Endodermal cell (in vitro differentiated cells): ENCODE measurements at regions not wholly inside any gene's neighbourhood (a gene's known extent, or its start where the extent isn't known, plus 50 kb on each side); places are given as distances from the start of the nearest gene placed in this dataset.

Experiments
- DNase-seq: peaks from one replicate; pipeline ENCODE4 v3.0.0-alpha.2; 2017
- H3K27ac ChIP-seq: 2 replicates; pipeline ENCODE4 v1.5.1; 2013; ENCODE audit warnings: mild to moderate bottlenecking, low read depth, low read length, moderate library complexity
- H3K27me3 ChIP-seq: 2 replicates; pipeline ENCODE4 v1.6.1; 2013; ENCODE audit warnings: mild to moderate bottlenecking, low read length, moderate library complexity; ENCODE audit not compliant: insufficient read depth, control insufficient read depth, poor library complexity, severe bottlenecking
- H3K36me3 ChIP-seq: 2 replicates; pipeline ENCODE4 v1.7.0; 2013; ENCODE audit warnings: mild to moderate bottlenecking, low read length, moderate library complexity; ENCODE audit not compliant: control insufficient read depth, insufficient read depth
- H3K4me1 ChIP-seq: one replicate; pipeline ENCODE4 v1.7.0; 2013; ENCODE audit warnings: low read length; ENCODE audit not compliant: control insufficient read depth, insufficient read depth
- H3K4me3 ChIP-seq: 2 replicates; pipeline ENCODE4 v1.5.1; 2013; ENCODE audit warnings: mild to moderate bottlenecking, low read length, moderate library complexity
- H3K9ac ChIP-seq: 2 replicates; pipeline ENCODE4 v1.6.1; 2013; ENCODE audit warnings: mild to moderate bottlenecking, low read length, moderate library complexity; ENCODE audit not compliant: poor library complexity, severe bottlenecking; ENCODE audit errors: extremely low read depth
- H3K9me3 ChIP-seq: 2 replicates; pipeline ENCODE4 v1.6.1; 2013; ENCODE audit warnings: mild to moderate bottlenecking, low read length, moderate library complexity; ENCODE audit not compliant: control insufficient read depth
- H3K27ac Mint-ChIP-seq: 2 replicates; pipeline ENCODE4 v1.8.0; 2020; ENCODE audit warnings: mixed read lengths
- H3K27me3 Mint-ChIP-seq: 2 replicates; pipeline ENCODE4 v1.8.0; 2021; ENCODE audit warnings: mild to moderate bottlenecking, mixed read lengths; ENCODE audit not compliant: insufficient read depth
- H3K36me3 Mint-ChIP-seq: 2 replicates; pipeline ENCODE4 v1.8.0; 2020; ENCODE audit warnings: low read depth, mixed read lengths
- H3K4me1 Mint-ChIP-seq: 2 replicates; pipeline ENCODE4 v1.8.0; 2020; ENCODE audit warnings: mixed read lengths
- H3K4me3 Mint-ChIP-seq: 2 replicates; pipeline ENCODE4 v1.8.0; 2020; ENCODE audit warnings: mild to moderate bottlenecking, moderate library complexity, mixed read lengths
- H3K9me3 Mint-ChIP-seq: 2 replicates; pipeline ENCODE4 v1.8.0; 2020; ENCODE audit warnings: mild to moderate bottlenecking, mixed read lengths
- WGBS, 2 experiments: methylation state at CpG; one replicate each; pipeline versions ENCODE4 v1.1.5 to v1.1.7; 2013; ENCODE audit warnings: missing lambda C conversion rate in 2 of 2, mixed read lengths in 1 of 2; ENCODE audit not compliant: insufficient coverage in 1 of 2, insufficient read length in 1 of 2; 5-methylcytosine and 5-hydroxymethylcytosine counted together
- TF ChIP-seq, protein P1 (sequence below): fragments of 200-600 bp; sonication (generic); conservative IDR thresholded peaks from 2 replicates; pipeline ENCODE4 v1.5.0; 2021; ENCODE audit warnings: antibody characterized with exemption, mild to moderate bottlenecking

GRCh38 chr15:95865330-95865739 lies 465.2 kb upstream of the NR2F2 start:
- H3K9me3 ChIP-seq, result no peaks in the 10 kb centered on the region
- H3K4me3 ChIP-seq, result no peak overlapping the region
- no peak for DNase-seq
- no peak overlapping the region for H3K27ac ChIP-seq
- H3K36me3 ChIP-seq, result no peaks in the 10 kb centered on the region
- H3K27me3 ChIP-seq, result no peaks in the 10 kb centered on the region
- WGBS, 2 experiments, result 83 to 94% methylated on average over 3 to 4 of the region's 4 CpGs
- no peaks in the 10 kb centered on the region for H3K9me3 Mint-ChIP-seq
- peaks cover 3% of the 10 kb centered on the region for H3K27me3 Mint-ChIP-seq
- H3K9ac ChIP-seq, result no peak overlapping the region
- H3K4me3 Mint-ChIP-seq, result no peak overlapping the region
- no peak overlapping the region for H3K27ac Mint-ChIP-seq
- H3K4me1 ChIP-seq, result peaks cover 9% of the 10 kb centered on the region
- H3K4me1 Mint-ChIP-seq, result peaks cover 19% of the 10 kb centered on the region
- H3K36me3 Mint-ChIP-seq, result no peaks in the 10 kb centered on the region
- TF ChIP-seq, protein P1, sequence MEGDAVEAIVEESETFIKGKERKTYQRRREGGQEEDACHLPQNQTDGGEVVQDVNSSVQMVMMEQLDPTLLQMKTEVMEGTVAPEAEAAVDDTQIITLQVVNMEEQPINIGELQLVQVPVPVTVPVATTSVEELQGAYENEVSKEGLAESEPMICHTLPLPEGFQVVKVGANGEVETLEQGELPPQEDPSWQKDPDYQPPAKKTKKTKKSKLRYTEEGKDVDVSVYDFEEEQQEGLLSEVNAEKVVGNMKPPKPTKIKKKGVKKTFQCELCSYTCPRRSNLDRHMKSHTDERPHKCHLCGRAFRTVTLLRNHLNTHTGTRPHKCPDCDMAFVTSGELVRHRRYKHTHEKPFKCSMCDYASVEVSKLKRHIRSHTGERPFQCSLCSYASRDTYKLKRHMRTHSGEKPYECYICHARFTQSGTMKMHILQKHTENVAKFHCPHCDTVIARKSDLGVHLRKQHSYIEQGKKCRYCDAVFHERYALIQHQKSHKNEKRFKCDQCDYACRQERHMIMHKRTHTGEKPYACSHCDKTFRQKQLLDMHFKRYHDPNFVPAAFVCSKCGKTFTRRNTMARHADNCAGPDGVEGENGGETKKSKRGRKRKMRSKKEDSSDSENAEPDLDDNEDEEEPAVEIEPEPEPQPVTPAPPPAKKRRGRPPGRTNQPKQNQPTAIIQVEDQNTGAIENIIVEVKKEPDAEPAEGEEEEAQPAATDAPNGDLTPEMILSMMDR, result no peak

DNA sequence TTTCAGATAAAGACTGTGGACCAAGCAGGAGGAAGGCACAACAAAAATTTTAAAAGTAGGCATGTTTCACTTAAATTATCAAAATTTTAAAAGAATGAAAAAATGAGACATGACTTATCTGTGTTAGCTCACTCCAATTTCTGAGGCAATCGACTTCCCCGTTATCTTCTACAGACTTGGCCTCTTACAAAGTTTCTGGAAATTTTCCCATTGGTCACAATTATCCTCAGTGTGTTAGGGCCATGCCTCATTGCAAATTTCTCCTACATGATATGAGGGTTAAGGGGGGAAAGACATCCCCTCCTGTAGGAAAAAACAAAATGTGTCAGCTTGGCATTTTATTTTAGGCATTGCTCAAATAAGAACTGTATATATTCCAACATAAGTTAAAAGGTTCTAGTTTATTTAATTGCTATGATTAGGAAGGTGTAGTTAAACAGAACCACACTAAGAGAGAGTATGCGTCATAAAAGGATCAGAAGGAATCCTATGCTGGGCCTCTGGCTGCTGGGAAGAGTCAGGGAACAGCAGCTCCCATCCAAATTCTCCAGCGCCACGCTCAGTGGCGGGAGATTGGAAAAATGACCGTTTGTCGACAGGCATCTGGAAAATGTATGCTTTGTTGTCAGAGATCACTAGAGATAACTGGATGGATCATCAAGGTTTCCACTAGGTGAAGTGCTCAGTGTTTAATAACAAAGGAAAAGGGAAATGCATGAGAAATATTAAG lies 463.6 kb upstream of the NR2F2 start:
- Histone ChIP-seq H3K27me3 (no peaks in the 10 kb centered on the region), H3K36me3 (no peaks in the 10 kb centered on the region), H3K4me1 (peaks cover 9% of the 10 kb centered on the region), H3K27ac (no peak overlapping the region), H3K4me3 (no peak overlapping the region), H3K9ac (no peak overlapping the region), H3K9me3 (no peaks in the 10 kb centered on the region)
- Mint-ChIP-seq H3K9me3 (no peaks in the 10 kb centered on the region), H3K27me3 (peaks cover 3% of the 10 kb centered on the region), H3K27ac (no peak overlapping the region), H3K4me3 (no peak overlapping the region), H3K36me3 (no peaks in the 10 kb centered on the region), H3K4me1 (peaks cover 19% of the 10 kb centered on the region)
- TF ChIP-seq, protein P1, result no peak
- WGBS, 2 experiments, result 96 to 100% methylated on average over 3 to 8 of the region's 8 CpGs
- no peak for DNase-seq

- peaks cover 19% of the 10 kb centered on the region for H3K4me1 Mint-ChIP-seq
- H3K9me3 Mint-ChIP-seq, result no peaks in the 10 kb centered on the region
- Histone ChIP-seq H3K4me3 (no peak overlapping the region), H3K36me3 (no peaks in the 10 kb centered on the region), H3K4me1 (peaks cover 9% of the 10 kb centered on the region), H3K27ac (no peak overlapping the region), H3K27me3 (no peaks in the 10 kb centered on the region), H3K9ac (no peak overlapping the region), H3K9me3 (no peaks in the 10 kb centered on the region)
- TF ChIP-seq, protein P1, result no peak
- DNase-seq, result no peak
- H3K27ac Mint-ChIP-seq, result no peak overlapping the region
- WGBS, 2 experiments, result 96 to 100% methylated on average over 1 to 5 of the region's 5 CpGs
- no peaks in the 10 kb centered on the region for H3K36me3 Mint-ChIP-seq
- peaks cover 3% of the 10 kb centered on the region for H3K27me3 Mint-ChIP-seq
- H3K4me3 Mint-ChIP-seq, result no peak overlapping the region
Measured at GRCh38 chr15:95868450-95868849, 462.1 kb upstream of the NR2F2 start.
